Panc1 (cell line): ENCODE measurements at regions not wholly inside any gene's neighbourhood (a gene's known extent, or its start where the extent isn't known, plus 50 kb on each side); places are given as distances from the start of the nearest gene placed in this dataset.

ENCODE experiments used
- CTCF ChIP-seq: fragments of 450-650 bp; IDR thresholded peaks from 2 replicates; pipeline ENCODE4 v1.5.1; 2017; ENCODE audit warnings: mild to moderate bottlenecking
- POLR2AphosphoS5 ChIP-seq: IDR thresholded peaks from 2 replicates; pipeline ENCODE4 v1.6.1; 2012; ENCODE audit warnings: mild to moderate bottlenecking, low read depth, low read length, moderate library complexity
- REST ChIP-seq, 2 experiments: IDR thresholded peaks; 2 replicates each; pipeline ENCODE4 v1.6.1; 2011 to 2012; ENCODE audit warnings: low read depth in 2 of 2, control low read depth in 1 of 2, low read length in 1 of 2, mild to moderate bottlenecking in 1 of 2, moderate library complexity in 1 of 2; ENCODE audit not compliant: insufficient read depth in 1 of 2
- SIN3A ChIP-seq: IDR thresholded peaks from 2 replicates; pipeline ENCODE4 v1.6.1; 2012; ENCODE audit warnings: low read depth, mild to moderate bottlenecking, low read length, moderate library complexity, borderline replicate concordance; ENCODE audit not compliant: insufficient read depth
- TCF7L2 ChIP-seq: IDR thresholded peaks from 2 replicates; pipeline ENCODE4 v1.6.1; 2011; ENCODE audit warnings: mild to moderate bottlenecking, low read depth, low read length, inconsistent platforms

GRCh38 chr6:28750926-28751458, 172.8 kb downstream of the TRIM27 start:
- TF ChIP-seq POLR2AphosphoS5 (no peak), CTCF (no peak), TCF7L2 (no peak), REST (IDR thresholded peaks at IDR 0.05; ENCODE audit: insufficient read depth in 1 of 2, low read depth in 2 of 2, low read length in 1 of 2) (no peak), SIN3A (no peak)
